ENCODE measurements at regions not wholly inside any gene's neighbourhood (a gene's known extent, or its start where the extent isn't known, plus 50 kb on each side); places are given as distances from the start of the nearest gene placed in this dataset.

- Histone ChIP-seq H3K79me2 (ENCODE audit: low read length) (no peaks in the 10 kb centered on the region), H2AFZ (ENCODE audit: low read depth, low read length) (no peak overlapping the region), H3K4me3 (ENCODE audit: low read length) (no peak overlapping the region), H3K27ac (ENCODE audit: low read length) (no peak overlapping the region), H3K4me2 (ENCODE audit: low read length) (no peak overlapping the region), H3K9ac (ENCODE audit: low read length) (no peak overlapping the region), H3K4me1 (ENCODE audit: low read length) (no peaks in the 10 kb centered on the region), H3K36me3 (replicated peaks; ENCODE audit: low read depth, low read length) (no peaks in the 10 kb centered on the region), H3K9me3 (ENCODE audit: insufficient read depth, low read length) (no peaks in the 10 kb centered on the region), H3K27me3 (ENCODE audit: low read depth, low read length) (peaks cover 42% of the 10 kb centered on the region), H4K20me1 (ENCODE audit: insufficient read depth, low read length) (no peaks in the 10 kb centered on the region)
- TF ChIP-seq EZH2phosphoT487 (IDR thresholded peaks at IDR 0.05; ENCODE audit: low read depth) (no peak), CTCF (IDR thresholded peaks at IDR 0.05; ENCODE audit: low read depth, low read length) (no peak)
These were observed 511.6 kb downstream of the DMAC1 start for GRCh38 chr9:7287986-7288385.

GRCh38 chr9:7287065-7287464, 512.5 kb downstream of the DMAC1 start:
- no peak overlapping the region for H3K4me3 ChIP-seq (ENCODE audit: low read length)
- no peak overlapping the region for H3K9ac ChIP-seq (ENCODE audit: low read length)

GRCh38 chr9:7286101-7286500, 513.5 kb downstream of the DMAC1 start:
- no peak overlapping the region for H3K9ac ChIP-seq (ENCODE audit: low read length)
- no peak overlapping the region for H2AFZ ChIP-seq (ENCODE audit: low read depth, low read length)
- TF ChIP-seq EZH2phosphoT487 (IDR thresholded peaks at IDR 0.05; ENCODE audit: low read depth) (no peak), CTCF (IDR thresholded peaks at IDR 0.05; ENCODE audit: low read depth, low read length) (no peak)
- H3K36me3 ChIP-seq (replicated peaks; ENCODE audit: low read depth, low read length): no peaks in the 10 kb centered on the region
- no peaks in the 10 kb centered on the region for H3K79me2 ChIP-seq (ENCODE audit: low read length)
- H3K4me1 ChIP-seq (ENCODE audit: low read length): no peaks in the 10 kb centered on the region
- H3K27me3 ChIP-seq (ENCODE audit: low read depth, low read length): peaks cover 35% of the 10 kb centered on the region
- H3K27ac ChIP-seq (ENCODE audit: low read length): no peak overlapping the region
- H4K20me1 ChIP-seq (ENCODE audit: insufficient read depth, low read length): no peaks in the 10 kb centered on the region
- H3K9me3 ChIP-seq (ENCODE audit: insufficient read depth, low read length): no peaks in the 10 kb centered on the region
- H3K4me2 ChIP-seq (ENCODE audit: low read length): no peak overlapping the region
- H3K4me3 ChIP-seq (ENCODE audit: low read length): no peak overlapping the region

More at GRCh38 chr9:7287065-7287464, 512.5 kb downstream of the DMAC1 start:
- no peak overlapping the region for H2AFZ ChIP-seq (ENCODE audit: low read depth, low read length)
- no peak overlapping the region for H3K4me2 ChIP-seq (ENCODE audit: low read length)
- no peak overlapping the region for H3K27ac ChIP-seq (ENCODE audit: low read length)
- H4K20me1 ChIP-seq (ENCODE audit: insufficient read depth, low read length): no peaks in the 10 kb centered on the region
- peaks cover 35% of the 10 kb centered on the region for H3K27me3 ChIP-seq (ENCODE audit: low read depth, low read length)
- TF ChIP-seq CTCF (IDR thresholded peaks at IDR 0.05; ENCODE audit: low read depth, low read length): no peak
- TF ChIP-seq EZH2phosphoT487 (IDR thresholded peaks at IDR 0.05; ENCODE audit: low read depth): no peak
- no peaks in the 10 kb centered on the region for H3K4me1 ChIP-seq (ENCODE audit: low read length)
- no peaks in the 10 kb centered on the region for H3K36me3 ChIP-seq (replicated peaks; ENCODE audit: low read depth, low read length)
- H3K9me3 ChIP-seq (ENCODE audit: insufficient read depth, low read length): no peaks in the 10 kb centered on the region
- H3K79me2 ChIP-seq (ENCODE audit: low read length): no peaks in the 10 kb centered on the region

- Histone ChIP-seq H3K4me2 (ENCODE audit: low read length) (no peak overlapping the region), H3K4me1 (ENCODE audit: low read length) (no peaks in the 10 kb centered on the region), H3K27me3 (ENCODE audit: low read depth, low read length) (peaks cover 35% of the 10 kb centered on the region), H2AFZ (ENCODE audit: low read depth, low read length) (no peak overlapping the region), H3K9me3 (ENCODE audit: insufficient read depth, low read length) (no peaks in the 10 kb centered on the region), H4K20me1 (ENCODE audit: insufficient read depth, low read length) (no peaks in the 10 kb centered on the region), H3K9ac (ENCODE audit: low read length) (no peak overlapping the region), H3K36me3 (replicated peaks; ENCODE audit: low read depth, low read length) (no peaks in the 10 kb centered on the region), H3K4me3 (ENCODE audit: low read length) (no peak overlapping the region), H3K79me2 (ENCODE audit: low read length) (no peaks in the 10 kb centered on the region), H3K27ac (ENCODE audit: low read length) (no peak overlapping the region)
- TF ChIP-seq CTCF (IDR thresholded peaks at IDR 0.05; ENCODE audit: low read depth, low read length) (no peak), EZH2phosphoT487 (IDR thresholded peaks at IDR 0.05; ENCODE audit: low read depth) (no peak)
These were observed 514.4 kb downstream of the DMAC1 start for GRCh38 chr9:7285199-7285598.

Measured in OCI-LY3 (cell line).